ENCODE measurements at regions not wholly inside any gene's neighbourhood (a gene's known extent, or its start where the extent isn't known, plus 50 kb on each side); places are given as distances from the start of the nearest gene placed in this dataset.

DNA sequence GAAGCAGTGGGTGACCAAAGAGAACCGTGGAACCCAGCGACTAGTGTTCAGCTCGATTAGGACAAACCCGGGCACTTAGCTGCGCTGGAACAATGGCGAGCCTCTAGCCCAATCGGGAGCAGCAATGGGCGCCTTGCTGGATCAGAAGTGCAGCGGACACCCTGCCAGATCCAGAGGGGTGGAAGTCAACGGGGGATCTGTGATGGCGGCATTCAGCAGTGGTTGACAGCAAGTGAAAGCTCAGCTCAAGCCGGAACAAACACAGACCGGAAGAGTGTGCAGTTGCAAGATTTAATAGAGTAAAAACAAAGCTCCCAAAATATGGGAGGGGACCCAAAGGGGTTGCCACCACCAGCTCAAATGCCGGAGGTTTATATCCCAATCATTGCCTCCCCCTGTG, 478.7 kb upstream of the REG3G start (continued):
- TF ChIP-seq JARID2 (CRISPR knock-in tag; IDR thresholded peaks at IDR 0.05; ENCODE audit: insufficient replicate concordance) (no peak), SRF (IDR thresholded peaks at IDR 0.05; ENCODE audit: low read depth, low read length) (no peak), GATAD1 (CRISPR knock-in tag; IDR thresholded peaks at IDR 0.05) (peak; percentile 23; the same call in 1 of the 2 replicates), REXO4 (CRISPR knock-in tag; IDR thresholded peaks at IDR 0.05; ENCODE audit: borderline replicate concordance) (no peak), NCOA1 (CRISPR knock-in tag; IDR thresholded peaks at IDR 0.05) (no peak), MAFG (CRISPR knock-in tag; IDR thresholded peaks at IDR 0.05) (peak; percentile 48; the same call in 1 of the 2 replicates), KDM5A (IDR thresholded peaks at IDR 0.05; ENCODE audit: borderline replicate concordance, low read length) (no peak), ZNF20 (CRISPR knock-in tag; IDR thresholded peaks at IDR 0.05) (no peak), ZNF263 (CRISPR knock-in tag; IDR thresholded peaks at IDR 0.05) (0 out of 2 replicates have a peak, but pooled peaks have one; percentile 29), HMG20B (CRISPR knock-in tag; conservative IDR thresholded peaks at IDR 0.05) (no peak), ZMYM2 (CRISPR knock-in tag; IDR thresholded peaks at IDR 0.05) (peak; percentile 59; the same call in 1 of the 2 replicates), KAT7 (CRISPR knock-in tag; IDR thresholded peaks at IDR 0.05; ENCODE audit: borderline replicate concordance) (peak; percentile 60; the same call in 1 of the 2 replicates), RBM39 (IDR thresholded peaks at IDR 0.05; ENCODE audit: low read depth, low read length, poor library complexity, severe bottlenecking) (no peak), ZNF891 (CRISPR knock-in tag; IDR thresholded peaks at IDR 0.05) (peak; percentile 31; the same call in 1 of the 2 replicates)
- TF ChIP-seq, protein P1, sequence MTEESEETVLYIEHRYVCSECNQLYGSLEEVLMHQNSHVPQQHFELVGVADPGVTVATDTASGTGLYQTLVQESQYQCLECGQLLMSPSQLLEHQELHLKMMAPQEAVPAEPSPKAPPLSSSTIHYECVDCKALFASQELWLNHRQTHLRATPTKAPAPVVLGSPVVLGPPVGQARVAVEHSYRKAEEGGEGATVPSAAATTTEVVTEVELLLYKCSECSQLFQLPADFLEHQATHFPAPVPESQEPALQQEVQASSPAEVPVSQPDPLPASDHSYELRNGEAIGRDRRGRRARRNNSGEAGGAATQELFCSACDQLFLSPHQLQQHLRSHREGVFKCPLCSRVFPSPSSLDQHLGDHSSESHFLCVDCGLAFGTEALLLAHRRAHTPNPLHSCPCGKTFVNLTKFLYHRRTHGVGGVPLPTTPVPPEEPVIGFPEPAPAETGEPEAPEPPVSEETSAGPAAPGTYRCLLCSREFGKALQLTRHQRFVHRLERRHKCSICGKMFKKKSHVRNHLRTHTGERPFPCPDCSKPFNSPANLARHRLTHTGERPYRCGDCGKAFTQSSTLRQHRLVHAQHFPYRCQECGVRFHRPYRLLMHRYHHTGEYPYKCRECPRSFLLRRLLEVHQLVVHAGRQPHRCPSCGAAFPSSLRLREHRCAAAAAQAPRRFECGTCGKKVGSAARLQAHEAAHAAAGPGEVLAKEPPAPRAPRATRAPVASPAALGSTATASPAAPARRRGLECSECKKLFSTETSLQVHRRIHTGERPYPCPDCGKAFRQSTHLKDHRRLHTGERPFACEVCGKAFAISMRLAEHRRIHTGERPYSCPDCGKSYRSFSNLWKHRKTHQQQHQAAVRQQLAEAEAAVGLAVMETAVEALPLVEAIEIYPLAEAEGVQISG (CRISPR knock-in tag; IDR thresholded peaks at IDR 0.05) = peak; percentile 84
- TF ChIP-seq, protein P2, sequence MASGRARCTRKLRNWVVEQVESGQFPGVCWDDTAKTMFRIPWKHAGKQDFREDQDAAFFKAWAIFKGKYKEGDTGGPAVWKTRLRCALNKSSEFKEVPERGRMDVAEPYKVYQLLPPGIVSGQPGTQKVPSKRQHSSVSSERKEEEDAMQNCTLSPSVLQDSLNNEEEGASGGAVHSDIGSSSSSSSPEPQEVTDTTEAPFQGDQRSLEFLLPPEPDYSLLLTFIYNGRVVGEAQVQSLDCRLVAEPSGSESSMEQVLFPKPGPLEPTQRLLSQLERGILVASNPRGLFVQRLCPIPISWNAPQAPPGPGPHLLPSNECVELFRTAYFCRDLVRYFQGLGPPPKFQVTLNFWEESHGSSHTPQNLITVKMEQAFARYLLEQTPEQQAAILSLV (CRISPR knock-in tag; IDR thresholded peaks at IDR 0.05; ENCODE audit: borderline replicate concordance) = no peak
- TF ChIP-seq, protein P3, sequence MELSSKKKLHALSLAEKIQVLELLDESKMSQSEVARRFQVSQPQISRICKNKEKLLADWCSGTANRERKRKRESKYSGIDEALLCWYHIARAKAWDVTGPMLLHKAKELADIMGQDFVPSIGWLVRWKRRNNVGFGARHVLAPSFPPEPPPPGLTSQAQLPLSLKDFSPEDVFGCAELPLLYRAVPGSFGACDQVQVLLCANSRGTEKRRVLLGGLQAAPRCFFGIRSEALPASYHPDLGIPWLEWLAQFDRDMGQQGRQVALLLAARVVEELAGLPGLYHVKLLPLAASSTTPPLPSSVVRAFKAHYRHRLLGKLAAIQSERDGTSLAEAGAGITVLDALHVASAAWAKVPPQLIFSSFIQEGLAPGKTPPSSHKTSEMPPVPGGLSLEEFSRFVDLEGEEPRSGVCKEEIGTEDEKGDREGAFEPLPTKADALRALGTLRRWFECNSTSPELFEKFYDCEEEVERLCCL (CRISPR knock-in tag; IDR thresholded peaks at IDR 0.05; ENCODE audit: borderline replicate concordance) = no peak
- TF ChIP-seq, protein P4, sequence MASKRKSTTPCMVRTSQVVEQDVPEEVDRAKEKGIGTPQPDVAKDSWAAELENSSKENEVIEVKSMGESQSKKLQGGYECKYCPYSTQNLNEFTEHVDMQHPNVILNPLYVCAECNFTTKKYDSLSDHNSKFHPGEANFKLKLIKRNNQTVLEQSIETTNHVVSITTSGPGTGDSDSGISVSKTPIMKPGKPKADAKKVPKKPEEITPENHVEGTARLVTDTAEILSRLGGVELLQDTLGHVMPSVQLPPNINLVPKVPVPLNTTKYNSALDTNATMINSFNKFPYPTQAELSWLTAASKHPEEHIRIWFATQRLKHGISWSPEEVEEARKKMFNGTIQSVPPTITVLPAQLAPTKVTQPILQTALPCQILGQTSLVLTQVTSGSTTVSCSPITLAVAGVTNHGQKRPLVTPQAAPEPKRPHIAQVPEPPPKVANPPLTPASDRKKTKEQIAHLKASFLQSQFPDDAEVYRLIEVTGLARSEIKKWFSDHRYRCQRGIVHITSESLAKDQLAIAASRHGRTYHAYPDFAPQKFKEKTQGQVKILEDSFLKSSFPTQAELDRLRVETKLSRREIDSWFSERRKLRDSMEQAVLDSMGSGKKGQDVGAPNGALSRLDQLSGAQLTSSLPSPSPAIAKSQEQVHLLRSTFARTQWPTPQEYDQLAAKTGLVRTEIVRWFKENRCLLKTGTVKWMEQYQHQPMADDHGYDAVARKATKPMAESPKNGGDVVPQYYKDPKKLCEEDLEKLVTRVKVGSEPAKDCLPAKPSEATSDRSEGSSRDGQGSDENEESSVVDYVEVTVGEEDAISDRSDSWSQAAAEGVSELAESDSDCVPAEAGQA (IDR thresholded peaks at IDR 0.05; ENCODE audit: low read depth) = no peak
- TF ChIP-seq, protein P4 (CRISPR knock-in tag; IDR thresholded peaks at IDR 0.05; ENCODE audit: borderline replicate concordance) = no peak

Data from HepG2 (cell line).